Skeletal muscle satellite cell (primary cell): ENCODE measurements at regions not wholly inside any gene's neighbourhood (a gene's known extent, or its start where the extent isn't known, plus 50 kb on each side); places are given as distances from the start of the nearest gene placed in this dataset.
"Not testable (repeated sequence)": the region's sequence is repeated elsewhere in the genome, so short reads cannot be mapped to it uniquely, and the experiment has no call there.

ENCODE experiments used
- H3K27me3 ChIP-seq: 2 replicates; pipeline ENCODE4 v1.7.0; 2013; ENCODE audit warnings: low read length; ENCODE audit not compliant: control insufficient read depth, insufficient read depth
- H3K36me3 ChIP-seq: 2 replicates; pipeline ENCODE4 v1.7.0; 2013; ENCODE audit warnings: mild to moderate bottlenecking, control low read depth, low read length; ENCODE audit not compliant: insufficient read depth
- H3K4me1 ChIP-seq: 2 replicates; pipeline ENCODE4 v1.7.0; 2013; ENCODE audit warnings: low read length; ENCODE audit not compliant: control insufficient read depth, insufficient read depth
- H3K4me2 ChIP-seq: 2 replicates; pipeline ENCODE4 v1.7.0; 2013; ENCODE audit warnings: mild to moderate bottlenecking, low read length
- H3K4me3 ChIP-seq: 2 replicates; pipeline ENCODE4 v1.7.0; 2013; ENCODE audit warnings: low read length
- H3K9ac ChIP-seq: 2 replicates; pipeline ENCODE4 v1.7.0; 2013; ENCODE audit warnings: mild to moderate bottlenecking, low read depth, low read length, moderate library complexity
- H3K9me3 ChIP-seq: replicated peaks from 2 replicates; pipeline ENCODE4 v1.7.0; 2013; ENCODE audit warnings: mild to moderate bottlenecking, control low read depth, low read length

DNA sequence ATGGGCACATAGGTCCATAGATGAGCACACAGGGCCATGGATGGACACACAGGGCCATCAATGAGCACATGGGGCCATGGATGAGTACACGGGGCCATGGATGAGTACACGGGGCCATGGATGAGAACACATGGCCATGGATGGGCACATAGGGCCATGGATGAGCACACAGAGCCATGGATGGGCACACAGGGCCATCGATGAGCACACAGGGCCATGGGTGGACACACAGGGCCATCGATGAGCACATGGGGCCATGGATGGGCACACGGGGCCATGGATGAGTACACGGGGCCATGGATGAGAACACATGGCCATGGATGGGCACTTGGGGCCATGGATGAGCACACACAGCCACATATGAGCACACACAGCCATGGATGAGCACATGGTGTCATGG lies 192.6 kb upstream of the HDAC4 start:
- Histone ChIP-seq H3K4me3 (no peak overlapping the region), H3K27me3 (no peaks in the 10 kb centered on the region), H3K36me3 (no peaks in the 10 kb centered on the region), H3K9me3 (peaks cover 26% of the 10 kb centered on the region), H3K4me1 (no peaks in the 10 kb centered on the region), H3K9ac (no peak overlapping the region), H3K4me2 (no peak overlapping the region)

GRCh38 chr2:239592629-239593290 lies 191.9 kb upstream of the HDAC4 start:
- H3K4me2 ChIP-seq: not testable (repeated sequence)

DNA sequence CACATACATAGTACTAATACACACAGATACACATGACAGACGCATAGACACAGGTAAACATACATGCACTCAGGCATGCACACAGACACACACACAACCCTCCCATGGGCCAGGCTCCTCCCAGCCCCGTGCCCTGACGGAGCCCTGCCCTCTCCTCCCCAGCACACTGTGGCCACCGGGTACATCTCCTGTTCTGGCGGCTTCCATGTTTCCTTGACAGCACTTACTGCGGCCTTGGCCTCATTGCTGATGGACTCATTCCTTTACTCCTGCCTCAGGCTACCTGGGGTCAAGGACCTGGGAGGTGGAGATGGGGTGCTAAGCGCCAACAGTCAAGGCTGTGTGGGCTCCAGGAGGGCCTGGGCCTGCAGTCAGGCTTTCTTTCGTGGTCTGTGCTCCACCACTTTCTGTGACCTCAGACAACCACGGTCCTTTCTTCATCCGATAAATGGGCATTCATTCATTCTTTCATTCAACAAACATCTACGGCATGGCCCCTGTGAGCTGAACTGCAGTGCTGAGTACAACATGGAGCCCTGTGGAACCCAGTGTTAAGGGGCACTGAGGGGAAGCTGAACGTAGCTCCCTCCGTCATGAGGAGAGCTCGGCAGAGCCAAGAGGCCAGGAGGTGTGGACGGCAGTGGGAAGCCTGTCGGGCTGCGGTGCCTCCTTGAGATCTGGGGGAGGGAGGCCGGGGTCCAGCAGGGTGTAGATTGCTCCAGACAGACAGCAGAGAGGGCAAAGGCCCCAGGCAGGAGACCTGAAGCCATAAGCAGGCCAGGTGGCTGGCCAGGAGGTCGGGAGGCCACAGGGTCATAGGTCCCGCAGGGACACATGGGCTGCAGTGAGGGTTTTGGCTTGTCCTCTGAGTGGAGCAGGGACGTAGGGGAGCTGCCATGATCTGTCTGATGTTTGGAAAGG lies 190.4 kb upstream of the HDAC4 start:
- H3K4me1 ChIP-seq: no peaks in the 10 kb centered on the region
- H3K4me3 ChIP-seq: no peak overlapping the region
- no peaks in the 10 kb centered on the region for H3K27me3 ChIP-seq
- H3K4me2 ChIP-seq: no peak overlapping the region
- H3K9ac ChIP-seq: no peak overlapping the region
- peaks cover 26% of the 10 kb centered on the region for H3K9me3 ChIP-seq
- H3K36me3 ChIP-seq: no peaks in the 10 kb centered on the region

More at GRCh38 chr2:239592629-239593290, 191.9 kb upstream of the HDAC4 start:
- H3K4me1 ChIP-seq, H3K27me3 ChIP-seq, H3K36me3 ChIP-seq, H3K9ac ChIP-seq, H3K4me3 ChIP-seq: not testable (repeated sequence)
- H3K9me3 ChIP-seq: peaks cover 26% of the 10 kb centered on the region

DNA sequence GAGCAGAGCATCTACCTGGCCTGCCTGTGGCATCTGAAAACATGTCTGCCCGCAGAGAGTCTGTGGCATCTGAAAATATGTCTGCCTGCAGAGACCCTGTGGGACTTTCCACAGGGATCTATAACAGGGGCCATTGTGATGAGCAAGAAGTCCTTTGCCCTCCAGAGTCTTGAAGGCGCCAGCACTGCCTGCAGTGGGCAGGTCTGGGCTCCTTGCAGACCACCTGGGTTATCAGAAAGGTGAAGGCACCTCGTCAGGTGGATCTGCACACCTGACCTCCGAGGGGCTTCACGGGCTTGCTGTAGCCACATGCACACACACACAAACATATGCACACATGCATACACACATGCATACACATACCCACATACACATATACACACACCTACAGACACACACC lies 189.5 kb upstream of the HDAC4 start:
- Histone ChIP-seq H3K4me3 (no peak overlapping the region), H3K4me1 (no peaks in the 10 kb centered on the region), H3K36me3 (no peaks in the 10 kb centered on the region), H3K9me3 (peaks cover 19% of the 10 kb centered on the region), H3K27me3 (no peaks in the 10 kb centered on the region), H3K4me2 (no peak overlapping the region), H3K9ac (no peak overlapping the region)

- Histone ChIP-seq H3K4me3 (no peak overlapping the region), H3K27me3 (no peaks in the 10 kb centered on the region), H3K4me1 (no peaks in the 10 kb centered on the region), H3K9me3 (peaks cover 18% of the 10 kb centered on the region), H3K9ac (no peak overlapping the region), H3K4me2 (no peak overlapping the region), H3K36me3 (no peaks in the 10 kb centered on the region)
Measured at GRCh38 chr2:239589833-239590232, 189.0 kb upstream of the HDAC4 start.

GRCh38 chr2:239589270-239589825 lies 188.5 kb upstream of the HDAC4 start:
- H3K4me3 ChIP-seq: no peak overlapping the region
- H3K9ac ChIP-seq: no peak overlapping the region
- H3K27me3 ChIP-seq: no peaks in the 10 kb centered on the region
- H3K36me3 ChIP-seq: no peaks in the 10 kb centered on the region
- H3K4me1 ChIP-seq: no peaks in the 10 kb centered on the region
- H3K9me3 ChIP-seq: peaks cover 18% of the 10 kb centered on the region
- no peak overlapping the region for H3K4me2 ChIP-seq

DNA sequence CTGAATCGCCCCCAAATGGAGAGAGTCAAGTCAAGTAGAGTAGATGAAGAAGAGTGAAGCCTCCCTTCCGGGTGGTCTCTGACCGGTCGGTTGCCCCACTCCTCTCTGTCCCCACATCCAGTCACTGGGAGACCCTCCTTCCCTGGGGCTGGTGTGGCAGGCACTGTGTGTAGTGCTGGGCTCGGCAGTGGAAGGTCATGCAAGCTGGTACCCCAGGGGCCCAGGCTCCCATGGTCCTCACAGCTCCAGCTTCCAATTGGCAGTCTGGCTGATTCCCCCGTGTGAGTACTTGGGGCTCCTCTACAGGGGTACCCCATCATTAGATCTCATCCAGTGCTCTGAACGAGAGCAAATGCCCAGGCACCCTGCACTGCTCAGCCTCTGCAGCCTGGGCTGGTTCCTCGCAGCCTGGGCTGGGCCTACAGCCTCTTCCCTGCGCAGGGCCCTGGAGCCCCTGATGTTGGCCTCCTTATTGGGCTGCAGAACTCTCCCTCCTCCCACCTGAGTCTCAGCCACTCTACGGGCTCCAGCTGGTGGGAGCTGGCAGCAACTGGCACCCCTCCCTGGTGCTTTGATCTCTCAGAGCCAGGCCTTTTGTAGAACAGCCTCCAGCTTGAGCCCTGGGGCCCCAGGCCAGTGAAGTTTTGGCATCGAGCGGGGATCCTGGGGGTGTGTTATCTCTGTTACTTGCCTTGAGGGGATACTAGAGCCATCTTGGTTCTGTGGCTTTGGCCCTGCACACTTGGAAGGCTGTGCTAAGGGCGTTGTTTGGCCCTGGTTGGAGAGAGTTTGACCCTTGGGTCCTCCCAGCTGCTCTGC lies 187.8 kb upstream of the HDAC4 start:
- Histone ChIP-seq H3K4me1 (no peaks in the 10 kb centered on the region), H3K9ac (no peak overlapping the region), H3K4me2 (no peak overlapping the region), H3K36me3 (no peaks in the 10 kb centered on the region), H3K4me3 (no peak overlapping the region), H3K27me3 (no peaks in the 10 kb centered on the region), H3K9me3 (peaks cover 18% of the 10 kb centered on the region)

GRCh38 chr2:239587841-239588240 lies 187.0 kb upstream of the HDAC4 start:
- H3K9me3 ChIP-seq: peaks cover 18% of the 10 kb centered on the region
- H3K4me2 ChIP-seq: no peak overlapping the region
- no peaks in the 10 kb centered on the region for H3K4me1 ChIP-seq
- H3K9ac ChIP-seq: no peak overlapping the region
- H3K4me3 ChIP-seq: no peak overlapping the region
- H3K36me3 ChIP-seq: no peaks in the 10 kb centered on the region
- no peaks in the 10 kb centered on the region for H3K27me3 ChIP-seq

- H3K36me3 ChIP-seq: no peaks in the 10 kb centered on the region
- peaks cover 14% of the 10 kb centered on the region for H3K9me3 ChIP-seq
Measured at GRCh38 chr2:239587311-239587731, 186.5 kb upstream of the HDAC4 start.

DNA sequence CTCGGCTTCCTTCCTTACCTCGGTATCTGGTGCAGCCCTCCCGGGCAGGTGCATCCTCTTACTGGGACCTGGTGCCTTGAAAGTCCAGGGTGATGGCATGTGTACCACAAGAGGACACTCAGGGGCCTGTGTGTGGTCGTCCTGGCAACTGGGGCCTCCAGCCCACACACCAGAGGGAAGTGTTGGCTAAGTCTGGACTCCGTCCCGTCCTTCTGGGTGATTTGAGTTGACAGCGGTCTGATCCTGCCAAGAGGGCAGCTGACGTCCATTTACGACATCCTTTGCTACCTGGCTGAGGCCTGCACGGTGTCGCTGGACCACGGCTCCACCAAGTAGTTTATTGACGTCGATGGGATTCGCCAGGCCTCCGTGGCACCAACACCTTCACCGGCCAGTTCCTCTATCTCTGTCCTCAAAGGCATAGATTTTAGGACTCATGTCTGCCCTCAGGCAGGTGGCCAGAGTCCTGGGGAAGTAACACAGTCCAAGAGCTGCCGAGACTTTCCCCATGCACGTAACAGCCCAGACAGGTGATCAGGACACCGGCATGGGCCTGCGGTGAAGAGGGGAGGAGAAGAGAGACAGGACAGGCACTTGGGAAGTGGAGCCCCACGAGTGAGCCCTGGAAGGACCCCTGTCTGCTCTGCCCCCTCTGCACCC lies 186.0 kb upstream of the HDAC4 start:
- no peak overlapping the region for H3K4me3 ChIP-seq
- no peak overlapping the region for H3K4me2 ChIP-seq
- no peaks in the 10 kb centered on the region for H3K4me1 ChIP-seq
- H3K27me3 ChIP-seq: no peaks in the 10 kb centered on the region
- H3K9me3 ChIP-seq: peaks cover 10% of the 10 kb centered on the region
- H3K9ac ChIP-seq: no peak overlapping the region
- no peaks in the 10 kb centered on the region for H3K36me3 ChIP-seq

More at GRCh38 chr2:239587311-239587731, 186.5 kb upstream of the HDAC4 start:
- Histone ChIP-seq H3K9ac (no peak overlapping the region), H3K27me3 (no peaks in the 10 kb centered on the region), H3K4me2 (no peak overlapping the region), H3K4me1 (no peaks in the 10 kb centered on the region), H3K4me3 (no peak overlapping the region)
